ENCODE measurements at regions not wholly inside any gene's neighbourhood (a gene's known extent, or its start where the extent isn't known, plus 50 kb on each side); places are given as distances from the start of the nearest gene placed in this dataset.

GRCh38 chr5:172585114-172585513 lies 55.9 kb upstream of the NEURL1B start:
- Histone ChIP-seq H3K4me1 (no peaks in the 10 kb centered on the region), H3K9me3 (no peaks in the 10 kb centered on the region), H3K27me3 (replicated peaks; ENCODE audit: control insufficient read depth, insufficient read depth, low read length) (no peaks in the 10 kb centered on the region), H3K36me3 (ENCODE audit: control insufficient read depth, insufficient read depth, low read length) (no peaks in the 10 kb centered on the region), H3K4me3 (ENCODE audit: low read depth, low read length) (no peak overlapping the region)
- Mint-ChIP-seq H3K9me3 (ENCODE audit: unreplicated experiment) (no peaks in the 10 kb centered on the region), H3K4me3 (ENCODE audit: unreplicated experiment) (no peak overlapping the region), H3K36me3 (ENCODE audit: insufficient read depth, unreplicated experiment) (no peaks in the 10 kb centered on the region), H3K27me3 (ENCODE audit: insufficient read depth, unreplicated experiment) (peaks cover 15% of the 10 kb centered on the region), H3K4me1 (ENCODE audit: low read depth, unreplicated experiment) (no peaks in the 10 kb centered on the region), H3K27ac (ENCODE audit: unreplicated experiment) (no peak overlapping the region)
- no peak for TF ChIP-seq CTCF (IDR thresholded peaks at IDR 0.05; ENCODE audit: insufficient read depth in 1 of 2, low read depth in 1 of 2, low read length in 1 of 2, severe bottlenecking in 1 of 2, unreplicated experiment in 1 of 2)
- intact Hi-C loops (cut with micrococcal nuclease; ENCODE audit: unreplicated experiment), result no loop called here
- BruUV-seq (replicated peaks), result no TSS peak
- DNase-seq, result no peak
- ChIA-PET CTCF (interaction anchor here (0.6 to 0.9 kb wide), 2 partner anchors 90 to 1388 kb away, joined by 3 read pairs; no protein-coding TSS in a partner anchor), POLR2A (no interaction called here)

GRCh38 chr5:172584638-172585037 lies 56.4 kb upstream of the NEURL1B start:
- H3K27me3 ChIP-seq (replicated peaks; ENCODE audit: control insufficient read depth, insufficient read depth, low read length), result no peaks in the 10 kb centered on the region
- H3K9me3 ChIP-seq, result no peaks in the 10 kb centered on the region
- no peak for DNase-seq
- H3K4me1 ChIP-seq, result no peaks in the 10 kb centered on the region
- intact Hi-C loops (cut with micrococcal nuclease; ENCODE audit: unreplicated experiment), result no loop called here
- no TSS peak for BruUV-seq (replicated peaks)
- TF ChIP-seq CTCF (IDR thresholded peaks at IDR 0.05; ENCODE audit: insufficient read depth in 1 of 2, low read depth in 1 of 2, low read length in 1 of 2, severe bottlenecking in 1 of 2, unreplicated experiment in 1 of 2), result no peak
- no peaks in the 10 kb centered on the region for H3K9me3 Mint-ChIP-seq (ENCODE audit: unreplicated experiment)
- no peak overlapping the region for H3K4me3 Mint-ChIP-seq (ENCODE audit: unreplicated experiment)
- no peak overlapping the region for H3K27ac Mint-ChIP-seq (ENCODE audit: unreplicated experiment)
- H3K4me1 Mint-ChIP-seq (ENCODE audit: low read depth, unreplicated experiment), result no peaks in the 10 kb centered on the region
- H3K36me3 ChIP-seq (ENCODE audit: control insufficient read depth, insufficient read depth, low read length), result no peaks in the 10 kb centered on the region
- H3K36me3 Mint-ChIP-seq (ENCODE audit: insufficient read depth, unreplicated experiment), result no peaks in the 10 kb centered on the region
- peaks cover 18% of the 10 kb centered on the region for H3K27me3 Mint-ChIP-seq (ENCODE audit: insufficient read depth, unreplicated experiment)
- ChIA-PET POLR2A (no interaction called here), CTCF (interaction anchor here (0.6 to 0.9 kb wide), 2 partner anchors 89 to 1389 kb away, joined by 3 read pairs; no protein-coding TSS in a partner anchor)
- H3K4me3 ChIP-seq (ENCODE audit: low read depth, low read length), result no peak overlapping the region

- no peak overlapping the region for H3K4me3 ChIP-seq (ENCODE audit: low read depth, low read length)
- intact Hi-C loops (cut with micrococcal nuclease; ENCODE audit: unreplicated experiment), result no loop called here
- H3K27me3 ChIP-seq (replicated peaks; ENCODE audit: control insufficient read depth, insufficient read depth, low read length), result no peaks in the 10 kb centered on the region
- ChIA-PET POLR2A (no interaction called here), CTCF (interaction anchor here (0.9 kb wide), 1 partner anchor 89 kb away, joined by 3 read pairs; no protein-coding TSS in a partner anchor)
- Mint-ChIP-seq H3K4me3 (ENCODE audit: unreplicated experiment) (no peak overlapping the region), H3K27me3 (ENCODE audit: insufficient read depth, unreplicated experiment) (peaks cover 18% of the 10 kb centered on the region), H3K9me3 (ENCODE audit: unreplicated experiment) (no peaks in the 10 kb centered on the region), H3K4me1 (ENCODE audit: low read depth, unreplicated experiment) (no peaks in the 10 kb centered on the region), H3K36me3 (ENCODE audit: insufficient read depth, unreplicated experiment) (no peaks in the 10 kb centered on the region), H3K27ac (ENCODE audit: unreplicated experiment) (no peak overlapping the region)
- no peaks in the 10 kb centered on the region for H3K9me3 ChIP-seq
- DNase-seq, result no peak
- no peak for TF ChIP-seq CTCF (IDR thresholded peaks at IDR 0.05; ENCODE audit: insufficient read depth in 1 of 2, low read depth in 1 of 2, low read length in 1 of 2, severe bottlenecking in 1 of 2, unreplicated experiment in 1 of 2)
- H3K36me3 ChIP-seq (ENCODE audit: control insufficient read depth, insufficient read depth, low read length), result no peaks in the 10 kb centered on the region
- no TSS peak for BruUV-seq (replicated peaks)
- no peaks in the 10 kb centered on the region for H3K4me1 ChIP-seq
These were observed 57.0 kb upstream of the NEURL1B start for GRCh38 chr5:172583931-172584511.

Measured in Caco-2 (cell line).